ENCODE measurements at regions not wholly inside any gene's neighbourhood (a gene's known extent, or its start where the extent isn't known, plus 50 kb on each side); places are given as distances from the start of the nearest gene placed in this dataset.

- DNase-seq, result no peak
- H3K9me3 ChIP-seq, result no peaks in the 10 kb centered on the region
- no peak overlapping the region for H3K4me3 ChIP-seq
- no peaks in the 10 kb centered on the region for H3K36me3 ChIP-seq (ENCODE audit: low read depth)
- no peak for TF ChIP-seq CTCF (IDR thresholded peaks at IDR 0.05)
- no peak for ATAC-seq
- H3K4me1 ChIP-seq (ENCODE audit: low read depth), result no peaks in the 10 kb centered on the region
- intact Hi-C loops (cut with DNase I, micrococcal nuclease), result no loop called here
Measured at GRCh38 chr3:103847081-103848062, 1412.6 kb downstream of the ZPLD1 start.

GRCh38 chr3:103851793-103852192, 1417.0 kb downstream of the ZPLD1 start:
- Histone ChIP-seq H3K4me1 (ENCODE audit: low read depth) (no peaks in the 10 kb centered on the region), H3K9me3 (no peaks in the 10 kb centered on the region), H3K4me3 (no peak overlapping the region), H3K36me3 (ENCODE audit: low read depth) (no peaks in the 10 kb centered on the region)
- intact Hi-C loops (cut with DNase I, micrococcal nuclease), result no loop called here
- no peak for ATAC-seq
- TF ChIP-seq CTCF (IDR thresholded peaks at IDR 0.05), result no peak
- DNase-seq, result no peak

- intact Hi-C loops (cut with DNase I, micrococcal nuclease), result no loop called here
- no peak overlapping the region for H3K4me3 ChIP-seq
- no peak for DNase-seq
- H3K36me3 ChIP-seq (ENCODE audit: low read depth), result no peaks in the 10 kb centered on the region
- H3K4me1 ChIP-seq (ENCODE audit: low read depth), result no peaks in the 10 kb centered on the region
- TF ChIP-seq CTCF (IDR thresholded peaks at IDR 0.05), result no peak
- ATAC-seq, result no peak
- no peaks in the 10 kb centered on the region for H3K9me3 ChIP-seq
Measured at GRCh38 chr3:103862415-103862814, 1427.6 kb downstream of the ZPLD1 start.

- Histone ChIP-seq H3K36me3 (ENCODE audit: low read depth) (no peaks in the 10 kb centered on the region), H3K9me3 (no peaks in the 10 kb centered on the region), H3K4me3 (no peak overlapping the region), H3K4me1 (ENCODE audit: low read depth) (no peaks in the 10 kb centered on the region)
- intact Hi-C loops (cut with DNase I, micrococcal nuclease), result no loop called here
- no peak for TF ChIP-seq CTCF (IDR thresholded peaks at IDR 0.05)
- DNase-seq (no peak), ATAC-seq (no peak)
Measured at GRCh38 chr3:103863381-103863780, 1428.6 kb downstream of the ZPLD1 start.

GRCh38 chr3:103866113-103866512, 1431.3 kb downstream of the ZPLD1 start:
- Histone ChIP-seq H3K4me1 (ENCODE audit: low read depth) (no peaks in the 10 kb centered on the region), H3K9me3 (no peaks in the 10 kb centered on the region), H3K36me3 (ENCODE audit: low read depth) (no peaks in the 10 kb centered on the region), H3K4me3 (no peak overlapping the region)
- ATAC-seq, result no peak
- intact Hi-C loops (cut with DNase I, micrococcal nuclease), result no loop called here
- DNase-seq, result no peak
- no peak for TF ChIP-seq CTCF (IDR thresholded peaks at IDR 0.05)
